B cell (primary cell): ENCODE measurements at regions not wholly inside any gene's neighbourhood (a gene's known extent, or its start where the extent isn't known, plus 50 kb on each side); places are given as distances from the start of the nearest gene placed in this dataset.

Experiments used
- CTCF ChIP-seq: fragments of 200-600 bp; IDR thresholded peaks from one replicate; pipeline ENCODE4 v1.8.0; 2022; ENCODE audit warnings: antibody characterized with exemption, mild to moderate bottlenecking
- EZH2 ChIP-seq: IDR thresholded peaks from 2 replicates; pipeline ENCODE4 v1.6.1; 2012; ENCODE audit warnings: borderline replicate concordance, low read depth, mild to moderate bottlenecking, moderate library complexity, low read length; ENCODE audit not compliant: insufficient read depth, poor library complexity, severe bottlenecking

GRCh38 chrX:33415459-33415858 lies 204.1 kb upstream of the DMD start:
- TF ChIP-seq CTCF (no peak), EZH2 (no peak)
